CD4-positive, alpha-beta T cell treated with Interleukin-21 for 1 hour (primary cell): ENCODE measurements at regions not wholly inside any gene's neighbourhood (a gene's known extent, or its start where the extent isn't known, plus 50 kb on each side); places are given as distances from the start of the nearest gene placed in this dataset.
"Not testable (repeated sequence)": the region's sequence is repeated elsewhere in the genome, so short reads cannot be mapped to it uniquely, and the experiment has no call there.

ENCODE experiments used
- DNase-seq: peaks from one replicate; pipeline ENCODE4 v3.0.0-alpha.2; 2020

DNA sequence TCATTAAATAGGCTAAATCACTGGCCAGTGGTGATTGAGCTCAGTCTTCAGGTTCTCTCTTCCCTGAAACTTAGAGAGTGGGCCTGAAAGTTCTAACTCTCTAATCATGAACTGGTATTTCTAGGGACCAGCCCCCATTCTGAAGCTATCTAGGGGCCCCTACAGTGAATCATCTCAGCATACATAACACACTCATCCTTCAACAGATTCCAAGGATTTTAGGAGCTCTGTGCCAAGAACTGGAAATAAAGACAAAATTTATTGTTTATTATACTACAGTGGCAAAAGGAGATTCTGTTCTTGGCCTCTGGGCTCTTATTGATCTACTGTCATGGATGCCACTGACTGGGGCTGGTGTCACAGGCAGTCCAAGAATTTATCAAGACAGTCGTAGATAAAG, 263.8 kb upstream of the IGFBP7 start:
- no peak for DNase-seq

DNA sequence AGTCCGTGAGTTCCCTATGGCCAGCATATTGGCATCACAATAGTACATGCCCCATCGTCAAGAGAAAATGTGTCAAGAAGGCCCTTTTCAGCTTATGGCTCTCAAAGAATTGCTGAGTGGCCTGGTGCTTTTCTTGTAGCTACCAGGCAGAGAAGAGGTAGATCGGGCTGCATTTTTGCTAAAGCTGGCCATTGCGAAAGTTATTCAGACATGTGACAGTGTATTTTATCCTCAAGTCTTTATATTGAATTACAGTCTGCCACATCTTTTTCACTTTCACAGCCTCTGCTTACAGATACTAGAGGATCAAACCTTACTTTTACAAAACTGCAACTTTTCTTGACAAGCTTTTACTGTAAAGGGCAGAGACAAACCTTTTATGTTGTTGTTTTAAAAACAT, 261.5 kb upstream of the IGFBP7 start:
- no peak for DNase-seq

DNA sequence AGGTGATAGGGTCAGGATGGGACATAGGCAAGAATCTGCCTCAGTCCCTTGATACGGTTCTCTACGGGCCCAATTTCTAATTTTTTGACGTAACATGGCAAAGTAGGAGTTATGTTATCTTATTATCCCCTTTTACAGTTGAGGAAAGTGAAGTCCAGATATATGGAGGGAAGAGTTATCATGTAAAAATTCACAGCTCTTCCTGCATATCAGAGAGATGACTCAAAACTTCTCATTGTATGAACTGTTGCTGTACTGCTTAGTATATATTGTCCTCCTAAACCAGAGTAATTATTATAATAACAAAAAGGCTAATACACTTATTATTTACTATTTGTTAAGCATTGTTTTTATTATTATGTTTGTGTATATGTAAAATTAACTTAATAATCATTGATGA, 260.5 kb upstream of the IGFBP7 start:
- no peak for DNase-seq

DNA sequence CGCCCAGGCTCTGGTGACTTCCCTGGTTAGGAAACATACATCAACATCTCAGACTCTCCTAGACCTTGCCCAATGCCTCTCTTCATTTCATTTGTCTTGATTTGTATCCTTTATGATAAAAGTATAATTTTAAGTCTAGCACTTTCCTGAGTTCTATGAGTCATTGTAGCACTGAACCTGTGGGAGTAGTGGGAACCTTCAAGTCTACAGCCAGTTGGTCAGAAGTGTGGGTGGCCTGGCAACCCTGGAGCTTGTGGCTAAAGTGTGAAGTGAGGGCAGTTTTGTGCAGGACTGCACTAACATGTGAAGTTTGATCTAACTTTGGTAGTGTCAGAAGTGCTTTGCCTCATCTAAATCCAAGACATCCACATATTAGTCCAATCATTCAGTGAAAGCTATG, 259.3 kb upstream of the IGFBP7 start:
- DNase-seq: no peak

DNA sequence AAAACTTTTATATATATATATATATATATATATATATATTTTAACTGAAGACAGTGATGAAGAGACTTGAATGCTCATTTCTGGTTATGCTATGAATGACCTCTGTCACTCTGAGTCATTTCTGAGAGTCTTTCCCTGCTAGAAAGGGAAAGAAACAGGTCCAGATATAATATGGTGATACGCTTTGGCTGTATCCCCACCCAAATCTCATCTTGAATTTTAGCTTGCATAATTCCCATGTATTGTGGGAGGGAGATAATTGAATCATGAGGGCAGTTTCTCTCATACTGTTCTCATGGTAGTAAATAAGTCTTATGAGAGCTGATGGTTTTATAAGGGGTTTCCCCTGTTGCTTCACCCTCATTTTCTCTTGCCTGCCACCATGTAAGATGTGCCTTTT, 254.1 kb upstream of the IGFBP7 start:
- no peak for DNase-seq

DNA sequence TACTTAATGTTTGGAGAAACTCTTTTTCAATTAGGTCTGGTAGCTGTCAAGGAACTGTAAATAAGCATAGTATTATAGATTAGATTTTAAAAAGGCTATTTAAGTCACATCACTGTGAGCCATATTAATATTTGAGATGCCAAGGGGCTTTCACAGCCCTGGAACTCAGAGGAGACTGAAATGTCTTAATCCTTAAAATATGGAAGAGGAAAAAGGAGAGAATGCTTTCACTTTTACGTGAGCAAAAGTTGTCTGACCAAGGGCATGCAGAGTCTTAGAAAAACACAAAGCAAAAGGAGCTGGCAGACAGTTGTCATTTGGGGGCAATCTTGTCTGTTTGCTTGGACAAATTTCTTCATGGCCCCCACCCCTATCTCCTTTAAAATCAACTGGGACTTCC, 253.2 kb upstream of the IGFBP7 start:
- no peak for DNase-seq

DNA sequence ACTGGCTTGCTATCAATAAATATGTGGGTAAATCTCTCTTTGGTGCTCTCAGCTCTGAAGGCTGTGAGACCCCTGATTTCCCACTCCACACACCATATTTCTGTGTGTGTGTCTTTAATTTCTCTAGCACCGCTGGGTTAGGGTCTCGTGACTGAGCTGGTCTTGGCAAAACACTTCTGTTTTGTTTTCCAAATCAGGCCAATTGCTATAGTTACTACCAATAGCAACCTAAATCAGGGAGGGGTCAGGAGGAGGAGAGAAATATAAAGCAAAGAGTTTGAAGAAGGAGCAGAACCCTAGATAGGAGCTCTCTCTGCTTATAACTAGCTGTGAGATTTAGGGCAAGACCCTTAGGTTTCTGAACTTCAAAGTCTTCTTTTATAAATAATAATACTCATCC, 250.5 kb upstream of the IGFBP7 start:
- DNase-seq: no peak

DNA sequence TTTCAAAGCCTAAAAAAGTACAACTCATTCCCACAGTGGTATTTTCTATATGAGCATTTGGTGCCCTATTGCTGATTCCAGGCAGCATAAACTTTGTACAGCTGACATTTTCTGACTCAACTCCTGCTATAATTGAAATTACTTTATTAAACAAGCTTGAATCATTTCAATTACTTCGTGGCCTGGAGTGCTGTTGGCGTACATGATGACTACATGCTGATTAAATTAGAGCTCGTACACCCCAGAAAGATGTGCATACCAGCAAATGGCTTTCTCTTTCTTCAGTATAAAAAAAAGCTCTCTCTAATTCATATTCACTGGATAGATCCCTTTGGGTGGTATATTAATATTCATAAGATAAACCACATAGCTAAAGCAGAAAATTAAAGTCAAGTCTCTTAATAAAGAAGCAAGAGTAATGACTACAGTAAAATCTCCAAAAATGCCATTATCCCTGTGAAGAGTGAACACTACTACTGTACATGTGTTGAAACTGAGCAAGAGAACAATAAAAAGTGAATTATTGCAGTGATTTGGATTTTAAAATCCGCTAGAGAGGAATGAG, 245.0 kb upstream of the IGFBP7 start:
- no peak for DNase-seq

DNA sequence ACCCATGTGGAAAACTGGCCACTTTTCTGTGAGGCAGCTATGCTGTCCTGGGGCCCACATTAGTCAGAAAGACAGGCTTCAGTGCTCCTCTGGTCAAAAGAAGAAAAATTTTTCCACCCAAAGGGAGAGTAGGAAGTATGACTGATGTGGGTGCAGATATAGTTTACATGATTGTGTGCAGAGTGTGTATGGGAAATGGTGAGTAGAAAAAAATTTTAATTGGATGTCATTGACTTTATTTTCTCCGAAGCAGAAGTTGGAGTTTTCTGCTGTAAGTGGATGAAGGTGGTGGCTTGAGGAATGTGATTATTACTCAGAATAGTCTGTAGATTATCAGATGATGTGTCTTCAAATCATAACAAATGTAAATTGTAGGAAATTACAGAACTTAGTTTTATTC, 241.5 kb upstream of the IGFBP7 start:
- DNase-seq: no peak

DNA sequence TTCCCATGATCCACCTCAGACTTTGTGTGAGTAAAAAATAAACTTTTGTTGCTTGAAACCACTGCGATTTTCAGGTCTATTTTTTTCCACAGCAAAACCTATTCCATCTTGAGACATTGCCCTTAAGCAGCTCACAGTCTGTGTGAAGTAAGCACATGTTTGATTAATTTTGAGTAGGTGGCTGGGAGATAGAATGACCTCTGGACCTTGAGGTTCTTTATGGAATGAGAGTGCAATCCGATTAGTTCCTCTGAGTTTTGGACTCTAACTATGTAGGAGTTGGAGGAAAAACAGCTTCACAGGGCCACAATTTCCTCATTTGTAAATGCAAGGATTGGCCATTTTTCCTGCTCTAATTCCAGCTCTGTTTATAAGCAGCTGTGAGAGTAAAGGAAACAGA, 234.1 kb upstream of the IGFBP7 start:
- no peak for DNase-seq

DNA sequence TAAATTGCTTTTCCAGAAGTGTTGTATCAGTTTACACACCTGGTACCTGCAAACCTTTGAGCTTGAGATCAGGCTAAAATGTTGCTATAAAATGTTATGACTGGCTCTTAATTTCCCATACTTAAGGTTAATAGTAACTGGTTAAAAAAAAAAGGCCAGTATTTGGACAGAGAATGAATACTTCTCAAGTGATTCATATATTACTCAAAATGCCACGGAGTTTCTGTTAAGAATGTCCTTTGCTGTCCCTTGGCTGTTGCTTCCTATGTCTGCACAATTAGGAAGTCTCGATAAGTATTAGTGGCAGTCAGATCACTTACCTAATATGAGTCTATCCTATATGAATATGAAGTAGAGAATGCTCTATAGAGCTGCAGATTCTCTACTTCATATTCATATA, 232.2 kb upstream of the IGFBP7 start:
- no peak for DNase-seq

DNA sequence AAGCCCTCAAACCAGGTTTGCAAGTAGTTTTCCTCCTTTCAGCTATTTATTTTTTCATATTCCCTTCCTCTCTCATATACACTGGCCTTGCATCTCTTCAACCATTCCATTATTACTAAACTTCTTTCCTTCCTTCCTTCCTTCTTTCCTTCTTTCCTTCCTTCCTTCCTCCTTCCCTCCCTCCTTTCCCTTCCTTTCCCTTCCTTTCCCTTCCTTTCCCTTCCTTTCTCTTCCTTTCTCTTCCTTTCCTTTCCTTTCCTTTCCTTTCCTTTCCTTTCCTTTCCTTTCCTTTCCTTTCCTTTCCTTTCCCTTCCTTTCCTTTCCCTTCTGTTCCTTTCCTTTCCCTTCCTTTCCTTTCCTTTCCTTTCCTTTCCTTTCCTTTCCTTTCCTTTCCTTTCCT, 228.7 kb upstream of the IGFBP7 start:
- not testable (repeated sequence) for DNase-seq

DNA sequence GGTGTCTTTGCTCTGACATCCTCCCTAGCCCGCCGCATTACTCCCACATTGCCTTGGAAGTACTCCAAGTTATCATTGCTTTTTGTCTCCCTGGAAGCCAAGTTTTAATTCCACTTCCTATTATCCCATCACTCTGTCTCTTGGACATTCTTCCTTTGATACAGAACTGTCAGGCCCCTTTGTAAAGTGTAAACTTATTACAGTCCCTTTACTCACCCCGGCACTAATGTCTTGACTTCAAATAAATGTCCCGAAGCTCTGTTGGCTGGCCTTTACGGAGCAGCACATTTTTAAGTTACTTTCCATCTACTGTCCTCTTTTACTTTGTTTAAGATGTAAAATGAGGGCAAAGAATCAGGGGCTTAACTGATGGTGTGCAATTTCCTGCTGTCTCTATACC, 223.5 kb upstream of the IGFBP7 start:
- no peak for DNase-seq

DNA sequence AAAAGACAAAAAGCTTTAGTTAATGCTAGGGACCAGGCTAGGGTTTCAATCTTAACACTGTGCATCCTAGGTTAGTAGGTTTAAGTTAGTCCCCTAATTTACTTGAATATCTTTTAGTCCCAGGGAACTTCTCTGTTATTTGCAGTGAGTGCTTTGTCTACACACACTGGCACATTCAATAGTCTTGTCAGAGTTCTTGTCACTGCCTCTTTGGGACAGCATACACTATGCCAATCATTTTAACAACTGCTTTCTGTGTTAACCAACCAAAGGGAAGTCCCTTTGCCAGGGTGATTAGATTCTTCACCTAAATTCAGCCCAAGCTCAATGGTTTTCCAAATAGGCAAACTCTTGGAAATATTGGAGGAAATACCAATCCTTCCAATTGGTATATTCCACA, 221.8 kb upstream of the IGFBP7 start:
- DNase-seq: no peak

DNA sequence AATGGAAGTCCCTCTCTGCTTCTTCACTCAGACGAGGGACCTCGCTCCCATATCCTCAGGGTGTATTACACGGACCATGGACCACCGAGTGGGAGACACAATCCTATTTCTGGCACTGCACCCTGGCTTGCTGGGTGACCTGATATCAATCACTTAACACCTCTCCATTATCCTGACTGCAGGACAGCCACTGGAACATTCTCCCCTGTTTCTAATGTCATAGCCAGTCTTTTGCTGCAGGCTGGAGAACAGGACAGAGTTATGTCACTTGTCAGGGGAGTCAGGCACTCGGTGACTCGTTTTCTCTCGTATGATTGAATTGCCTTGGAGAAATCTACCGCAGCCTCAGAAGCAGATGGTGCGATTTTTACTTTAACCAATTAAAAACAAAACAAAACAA, 219.1 kb upstream of the IGFBP7 start:
- no peak for DNase-seq

DNA sequence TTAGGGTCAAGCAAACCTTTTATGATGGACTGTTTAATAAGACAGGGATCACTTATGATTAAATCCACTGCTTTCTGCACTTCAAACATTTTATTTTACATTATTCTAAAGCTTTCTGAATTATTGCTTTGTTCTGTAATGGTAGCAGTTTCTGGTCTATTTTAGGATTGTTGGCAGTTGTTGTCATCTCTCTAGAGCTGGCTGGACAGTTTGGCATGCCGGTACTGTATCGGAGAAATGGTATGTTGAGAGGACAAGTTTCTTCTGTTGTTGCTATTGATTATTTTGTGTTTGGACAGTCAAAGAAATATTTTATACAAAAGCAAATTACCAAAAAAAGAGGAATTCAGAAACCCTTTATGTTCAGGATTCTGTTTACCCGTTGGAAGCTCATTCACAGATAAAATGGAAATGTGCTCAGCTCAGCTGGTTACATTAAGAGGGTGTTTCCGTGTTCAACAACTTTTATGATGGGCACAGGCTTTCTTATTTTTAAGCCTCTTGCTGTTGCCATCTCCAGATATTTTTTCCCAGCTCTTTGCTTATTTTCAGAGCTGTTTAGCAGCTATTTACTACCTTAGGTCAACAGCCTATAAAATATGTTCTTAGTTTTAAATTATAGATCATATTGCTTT, 214.6 kb upstream of the IGFBP7 start:
- DNase-seq: no peak

DNA sequence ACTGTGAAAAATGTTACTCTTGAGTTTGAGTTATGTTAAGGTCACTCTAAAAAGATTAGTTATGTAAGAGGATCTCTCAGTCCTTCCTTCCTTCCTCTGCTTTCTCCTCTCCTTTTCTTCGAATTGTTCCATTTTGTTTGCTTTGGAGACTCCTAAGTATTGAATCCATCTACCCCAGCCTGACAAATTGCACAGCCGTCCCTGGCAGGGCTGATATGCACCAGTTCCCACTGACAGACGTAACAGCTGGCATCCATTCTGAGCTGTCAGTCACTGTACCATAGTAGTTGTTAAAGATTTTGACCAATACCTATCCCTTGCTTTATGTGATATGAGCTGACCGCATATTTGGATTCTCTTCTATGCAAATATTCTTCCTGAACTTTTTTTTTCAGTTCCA, 210.7 kb upstream of the IGFBP7 start:
- DNase-seq: no peak

DNA sequence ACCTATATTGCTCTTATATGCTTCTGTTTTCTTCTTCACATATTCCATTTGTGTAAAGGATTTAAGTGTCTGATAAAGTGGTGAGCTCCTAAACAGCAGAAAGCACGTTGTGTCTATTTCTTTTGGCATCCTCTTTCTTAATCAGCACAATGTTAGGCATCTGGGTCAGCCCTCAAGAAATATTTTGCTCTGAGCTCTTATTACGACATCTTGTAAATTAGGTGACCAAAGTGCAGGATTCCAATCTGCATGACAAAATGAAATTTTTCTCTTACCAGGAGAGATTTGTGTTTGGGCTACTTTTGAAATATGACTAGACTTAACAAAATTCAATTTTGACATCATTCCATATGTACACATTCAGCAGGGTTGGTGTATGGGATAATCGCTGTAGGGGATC, 210.0 kb upstream of the IGFBP7 start:
- DNase-seq: no peak

DNA sequence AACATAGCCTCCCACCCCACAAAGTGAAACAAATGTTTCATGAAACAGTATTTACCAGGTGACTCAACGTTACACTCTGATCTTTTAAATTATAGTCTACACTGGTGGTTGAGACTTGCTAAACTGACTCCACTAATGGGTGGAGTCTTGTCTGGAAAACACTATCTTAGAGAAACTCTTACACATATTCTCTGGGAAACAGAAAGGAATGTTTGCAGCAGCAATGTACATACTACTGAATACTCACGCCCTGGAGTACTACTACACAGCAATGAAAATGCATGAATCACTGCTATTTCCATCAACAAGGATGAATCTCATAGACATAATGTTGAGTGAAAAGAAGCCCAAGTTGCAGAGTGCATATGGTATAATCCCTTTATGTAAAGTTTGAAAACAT, 208.5 kb upstream of the IGFBP7 start:
- DNase-seq: no peak

DNA sequence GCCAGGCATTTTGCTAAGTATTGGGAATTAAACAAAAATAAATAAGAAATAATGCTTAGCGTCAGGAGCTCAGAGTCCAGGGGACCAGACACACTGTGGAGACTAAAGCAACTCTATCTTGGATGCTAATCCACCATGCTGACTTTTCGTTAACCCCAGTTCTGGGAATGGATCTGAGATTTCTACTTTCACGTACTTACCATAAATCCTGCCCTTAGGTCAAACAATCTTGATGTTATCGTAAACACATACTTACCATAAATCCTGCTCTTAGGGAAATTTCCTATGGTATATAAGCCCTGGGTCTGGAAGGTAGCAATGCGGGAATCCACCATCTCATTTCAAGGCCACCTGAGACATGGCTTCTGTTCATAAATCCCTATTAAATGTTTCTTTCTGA, 204.5 kb upstream of the IGFBP7 start:
- no peak for DNase-seq

DNA sequence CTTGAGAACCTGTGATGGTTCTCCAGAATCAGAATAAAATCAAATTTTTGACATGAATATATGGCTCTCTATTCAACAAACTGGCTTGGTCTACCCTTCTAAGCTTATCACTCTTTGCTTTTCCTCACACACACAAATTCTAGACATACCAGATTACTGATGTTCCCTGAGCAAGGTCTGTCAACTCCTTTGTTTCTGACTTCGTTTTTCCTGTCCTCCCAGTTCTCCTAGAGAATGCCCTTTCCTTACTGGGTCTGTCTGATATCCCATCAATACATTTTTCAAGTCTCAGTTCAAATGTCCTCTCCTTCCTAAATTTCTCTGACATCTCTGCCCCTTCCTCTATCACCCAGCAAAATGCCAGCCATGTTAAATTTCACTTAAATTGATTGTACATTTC, 202.1 kb upstream of the IGFBP7 start:
- DNase-seq: no peak

DNA sequence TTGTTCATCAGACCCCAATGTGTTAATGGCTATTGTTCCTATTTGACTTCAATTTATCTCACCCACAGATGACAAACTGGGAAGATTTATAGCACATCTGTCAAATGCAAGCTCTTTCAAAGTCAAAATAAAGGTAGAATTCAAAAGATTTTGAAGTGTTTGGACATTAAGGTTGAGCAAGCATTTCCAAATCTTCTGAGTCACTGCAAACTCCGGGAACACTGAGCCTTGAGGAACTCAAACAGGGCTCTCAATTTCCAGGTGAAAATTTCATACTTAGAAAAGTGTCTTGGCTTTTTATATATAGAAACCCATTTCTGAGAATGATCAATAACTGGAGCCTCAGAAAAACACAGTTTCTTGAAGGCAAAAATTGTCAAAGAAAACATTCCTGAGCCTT, 199.5 kb upstream of the IGFBP7 start:
- no peak for DNase-seq

DNA sequence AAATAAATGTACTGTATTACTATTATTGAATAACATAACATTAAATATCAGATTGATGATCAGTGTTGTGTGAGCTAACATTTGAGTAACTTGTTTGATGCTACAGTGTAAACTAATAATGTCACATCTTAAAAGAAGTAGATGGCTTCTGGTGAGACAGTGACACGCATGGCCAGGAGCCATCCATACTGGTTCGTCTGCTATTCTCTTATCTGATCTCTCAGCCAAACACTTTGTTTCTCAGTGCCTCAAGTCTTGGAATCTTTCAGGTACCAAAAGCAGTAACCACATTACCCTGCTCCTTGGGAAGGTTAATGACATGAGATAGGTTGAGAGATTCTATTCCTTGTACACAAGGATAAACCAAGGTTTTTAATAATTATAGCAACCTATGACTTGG, 198.1 kb upstream of the IGFBP7 start:
- no peak for DNase-seq

DNA sequence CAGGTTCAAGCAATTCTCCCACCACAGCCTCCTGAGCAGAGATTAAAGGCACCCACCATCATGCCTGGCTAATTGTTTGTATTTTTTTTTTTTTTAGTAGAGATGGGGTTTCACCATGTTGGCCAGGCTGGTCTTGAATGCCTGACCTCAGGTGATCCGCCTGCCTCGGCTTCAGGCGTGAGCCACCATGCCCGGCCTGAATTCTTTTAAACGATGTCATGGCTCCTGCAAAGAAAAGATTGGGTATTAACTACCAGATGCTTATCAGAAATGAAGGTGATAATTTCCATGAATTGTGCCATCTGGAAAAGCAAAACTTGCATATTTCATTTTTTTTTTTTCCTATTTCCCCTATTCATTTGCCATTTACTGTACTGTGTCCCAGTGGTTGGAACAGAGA, 195.7 kb upstream of the IGFBP7 start:
- no peak for DNase-seq

DNA sequence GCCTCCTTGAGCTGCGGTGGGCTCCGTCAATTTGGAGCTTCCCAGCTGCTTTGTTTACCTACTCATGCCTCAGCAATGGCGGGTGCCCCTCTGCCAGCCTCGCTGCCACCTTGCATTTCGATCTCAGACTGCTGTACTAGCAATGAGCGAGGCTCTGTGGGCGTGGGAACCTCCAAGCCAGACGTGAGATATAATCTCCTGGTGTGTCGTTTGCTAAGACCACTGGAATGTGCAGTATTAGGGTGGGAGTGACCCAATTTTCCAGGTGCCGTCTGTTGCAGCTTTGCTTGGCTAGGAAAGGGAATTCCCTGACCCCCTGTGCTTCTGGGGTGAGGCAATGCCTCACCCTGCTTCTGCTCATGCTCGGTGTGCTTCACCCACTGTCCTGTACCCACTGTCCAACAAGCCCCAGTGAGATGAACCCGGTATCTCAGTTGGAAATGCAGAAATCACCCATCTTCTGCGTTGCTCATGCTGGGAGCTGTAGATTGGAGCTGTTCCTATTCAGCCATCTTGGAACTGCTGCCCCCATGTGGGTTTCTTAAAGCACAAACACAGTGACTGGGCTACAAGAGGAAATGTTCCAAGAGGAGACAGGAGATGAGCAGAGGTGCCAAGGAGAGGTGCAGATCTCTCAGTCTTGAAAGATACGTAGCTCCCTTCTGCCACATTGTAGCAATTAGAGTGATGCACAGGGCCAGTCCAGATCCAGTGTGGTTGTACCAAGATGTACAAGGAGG, 193.0 kb upstream of the IGFBP7 start:
- DNase-seq: no peak
